GM10266 (cell line): ENCODE measurements at regions not wholly inside any gene's neighbourhood (a gene's known extent, or its start where the extent isn't known, plus 50 kb on each side); places are given as distances from the start of the nearest gene placed in this dataset.

Experiments used
- DNase-seq: peaks from one replicate; pipeline ENCODE4 v3.0.0; 2012; ENCODE audit errors: extremely low spot score
- CTCF ChIP-seq: IDR thresholded peaks from 2 replicates; pipeline ENCODE4 v1.5.1; 2012; ENCODE audit warnings: mild to moderate bottlenecking, low read depth; ENCODE audit not compliant: control insufficient read depth, insufficient read depth; ENCODE audit errors: missing control alignments

- TF ChIP-seq CTCF = no peak
- no peak for DNase-seq
These were observed 1651.2 kb upstream of the ACVR2A start for GRCh38 chr2:146193619-146194018.

DNA sequence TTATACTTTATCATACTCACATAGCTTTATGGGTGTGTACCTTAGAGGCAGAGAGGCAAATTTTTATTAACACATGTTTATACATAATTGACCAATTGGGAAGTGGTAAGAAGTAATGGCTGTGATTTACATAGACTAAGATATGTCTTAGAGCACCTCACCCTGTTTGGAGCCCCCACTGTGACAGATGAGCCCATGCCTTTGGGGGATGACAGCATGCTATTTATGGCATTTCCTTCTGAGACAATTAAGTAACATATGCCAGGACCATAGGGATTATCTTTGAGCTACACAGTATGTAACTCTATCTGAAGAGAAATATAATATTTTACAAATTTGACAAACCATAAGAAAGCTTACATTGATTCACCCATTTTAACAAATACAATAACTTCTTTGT, 1655.3 kb upstream of the ACVR2A start:
- DNase-seq = no peak
- no peak for TF ChIP-seq CTCF

DNA sequence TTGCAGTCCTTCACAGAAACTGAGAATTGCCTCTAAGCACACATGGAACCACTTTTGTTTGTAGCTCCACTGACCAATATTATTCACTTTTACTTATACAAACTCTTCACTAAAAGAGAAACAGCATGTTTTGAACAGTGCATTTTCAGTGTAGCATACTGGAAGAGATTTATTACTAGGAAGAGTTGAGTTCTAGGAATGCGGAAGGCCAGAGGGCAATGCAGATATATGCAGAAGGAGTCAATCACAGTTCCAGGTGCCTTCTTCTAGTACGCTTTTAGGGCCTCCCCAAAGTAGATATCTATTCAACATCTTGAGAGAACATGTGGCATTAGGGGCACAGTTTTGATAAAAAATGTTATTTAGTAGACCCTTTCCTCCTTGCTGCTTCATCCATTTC, 1654.0 kb upstream of the ZEB2 start:
- no peak for DNase-seq
- TF ChIP-seq CTCF = no peak

- no peak for TF ChIP-seq CTCF
- DNase-seq = no peak
These were observed 1641.5 kb upstream of the ZEB2 start for GRCh38 chr2:146161256-146161882.

DNA sequence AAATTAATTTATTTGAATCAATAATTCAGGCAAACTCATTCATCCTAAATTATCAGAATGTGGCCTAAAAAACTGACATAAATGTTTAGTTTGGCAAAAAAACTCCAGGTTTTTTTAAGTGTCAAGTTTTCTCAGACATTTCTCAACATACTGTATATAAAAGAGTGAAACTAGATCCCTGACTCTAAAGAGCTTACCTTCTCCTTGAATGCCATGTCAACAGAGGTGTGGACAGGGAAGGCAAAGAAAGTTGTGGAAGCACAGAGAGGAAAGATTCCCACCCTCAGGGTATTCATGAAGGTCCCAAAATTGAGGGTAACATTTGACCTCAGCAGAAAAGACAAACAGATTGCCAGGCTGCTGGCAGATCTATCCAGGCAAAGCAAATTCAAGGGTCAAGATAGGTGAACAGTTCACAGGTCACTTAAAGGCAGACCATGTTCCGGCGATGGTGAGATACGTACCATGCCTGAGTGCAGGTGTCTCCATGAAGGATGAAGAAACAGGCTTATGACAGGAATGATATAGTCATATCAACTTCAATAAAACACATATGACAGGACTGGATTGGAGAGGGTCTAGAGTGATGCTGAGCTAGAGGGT, 1638.3 kb upstream of the ZEB2 start:
- TF ChIP-seq CTCF = no peak
- DNase-seq = no peak

GRCh38 chr2:146147448-146148012, 1627.6 kb upstream of the ZEB2 start:
- TF ChIP-seq CTCF = no peak
- DNase-seq = no peak

DNA sequence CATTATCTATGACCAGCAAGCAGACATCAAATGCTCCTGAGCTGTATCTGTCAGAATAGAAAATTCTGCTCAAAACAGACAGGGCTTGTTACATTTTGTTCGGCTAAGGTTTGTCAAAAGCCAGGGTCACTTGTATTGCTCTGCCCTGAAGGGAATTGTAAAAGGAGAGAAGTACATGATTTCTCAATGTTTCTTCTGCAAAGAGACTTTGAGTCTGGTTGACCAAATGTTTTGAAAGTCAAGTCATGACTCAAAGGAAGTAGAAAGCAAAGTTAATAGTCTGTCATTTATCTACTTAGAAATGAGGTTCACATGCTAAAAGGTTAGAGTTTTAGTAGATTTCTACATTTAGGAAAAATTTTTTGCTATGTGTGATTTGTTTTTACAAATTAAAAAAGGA, 1624.1 kb upstream of the ZEB2 start:
- no peak for TF ChIP-seq CTCF

More for the DNA sequence above, 1624.1 kb upstream of the ZEB2 start:
- DNase-seq = no peak
